H9 (cell line): ENCODE measurements at regions not wholly inside any gene's neighbourhood (a gene's known extent, or its start where the extent isn't known, plus 50 kb on each side); places are given as distances from the start of the nearest gene placed in this dataset.

Experiments used
- DNase-seq: peaks from one replicate; pipeline ENCODE4 v3.0.0-alpha.2; 2017
- H2AFZ ChIP-seq: one replicate; pipeline ENCODE4 v1.6.1; 2013; ENCODE audit warnings: mild to moderate bottlenecking, low read length, control low read depth, moderate library complexity
- H2AK5ac ChIP-seq: 2 replicates; pipeline ENCODE4 v1.6.1; 2013; ENCODE audit warnings: low read length, control low read depth, mixed read lengths; ENCODE audit not compliant: insufficient read length
- H2BK120ac ChIP-seq: one replicate; pipeline ENCODE4 v1.6.1; 2013; ENCODE audit warnings: low read depth, mild to moderate bottlenecking, low read length, control low read depth, inconsistent platforms; ENCODE audit not compliant: poor library complexity, severe bottlenecking
- H2BK12ac ChIP-seq: 2 replicates; pipeline ENCODE4 v1.6.1; 2013; ENCODE audit warnings: low read length, control low read depth, mixed read lengths, low read depth; ENCODE audit not compliant: insufficient read length
- H2BK15ac ChIP-seq: 2 replicates; pipeline ENCODE4 v1.6.1; 2013; ENCODE audit warnings: low read depth, low read length, control low read depth
- H2BK20ac ChIP-seq: one replicate; pipeline ENCODE4 v1.6.1; 2013; ENCODE audit warnings: low read depth, mild to moderate bottlenecking, low read length, control low read depth, inconsistent platforms; ENCODE audit not compliant: poor library complexity, severe bottlenecking
- H2BK5ac ChIP-seq: 2 replicates; pipeline ENCODE4 v1.6.1; 2013; ENCODE audit warnings: low read length, control low read depth, mixed read lengths; ENCODE audit not compliant: insufficient read length
- H3K14ac ChIP-seq: 2 replicates; pipeline ENCODE4 v1.6.1; 2013; ENCODE audit warnings: low read length, control low read depth; ENCODE audit not compliant: insufficient read depth
- H3K18ac ChIP-seq: 2 replicates; pipeline ENCODE4 v1.6.1; 2013; ENCODE audit warnings: low read depth, mild to moderate bottlenecking, mixed read lengths, low read length, control low read depth; ENCODE audit not compliant: insufficient read length
- H3K23ac ChIP-seq: 2 replicates; pipeline ENCODE4 v1.6.1; 2013; ENCODE audit warnings: low read length, control low read depth, mixed read lengths, low read depth; ENCODE audit not compliant: insufficient read length
- H3K23me2 ChIP-seq: 2 replicates; pipeline ENCODE4 v1.6.1; 2013; ENCODE audit warnings: low read depth, mild to moderate bottlenecking, mixed read lengths, low read length, control low read depth; ENCODE audit not compliant: insufficient read length, poor library complexity, severe bottlenecking
- H3K27ac ChIP-seq: 2 replicates; pipeline ENCODE4 v1.5.1; 2013; ENCODE audit warnings: low read length, control low read depth, mixed read lengths, low read depth; ENCODE audit not compliant: insufficient read length
- H3K27me3 ChIP-seq: 2 replicates; pipeline ENCODE4 v1.6.1; 2013; ENCODE audit warnings: low read length, control low read depth, inconsistent platforms; ENCODE audit not compliant: insufficient read depth
- H3K4ac ChIP-seq: 2 replicates; pipeline ENCODE4 v1.6.1; 2013; ENCODE audit warnings: low read depth, mild to moderate bottlenecking, control low read depth, inconsistent platforms, low read length, moderate library complexity
- H3K4me1 ChIP-seq: 2 replicates; pipeline ENCODE4 v1.6.1; 2013; ENCODE audit warnings: low read length, control low read depth, inconsistent platforms; ENCODE audit not compliant: insufficient read depth
- H3K4me2 ChIP-seq: 2 replicates; pipeline ENCODE4 v1.6.1; 2013; ENCODE audit warnings: low read length, control low read depth, mixed read lengths; ENCODE audit not compliant: insufficient read length, insufficient read depth
- H3K56ac ChIP-seq: 2 replicates; pipeline ENCODE4 v1.6.1; 2013; ENCODE audit warnings: low read depth, mild to moderate bottlenecking, mixed read lengths, low read length, control low read depth; ENCODE audit not compliant: insufficient read length
- H3K79me1 ChIP-seq: 2 replicates; pipeline ENCODE4 v1.6.1; 2013; ENCODE audit warnings: low read depth, mild to moderate bottlenecking, moderate library complexity, low read length, control low read depth, inconsistent platforms; ENCODE audit not compliant: insufficient read depth, poor library complexity, severe bottlenecking
- H3K79me2 ChIP-seq: 2 replicates; pipeline ENCODE4 v1.6.1; 2013; ENCODE audit warnings: low read length, control low read depth, inconsistent platforms; ENCODE audit not compliant: insufficient read depth
- H3K9ac ChIP-seq: 2 replicates; pipeline ENCODE4 v1.6.1; 2013; ENCODE audit warnings: low read length, control low read depth, mixed read lengths; ENCODE audit not compliant: insufficient read length; ENCODE audit errors: extremely low read depth
- H3K9me3 ChIP-seq: one replicate; pipeline ENCODE4 v1.6.1; 2013; ENCODE audit warnings: low read depth, low read length, inconsistent platforms; ENCODE audit not compliant: control insufficient read depth
- H3T11ph ChIP-seq: one replicate; pipeline ENCODE4 v1.6.1; 2013; ENCODE audit warnings: mild to moderate bottlenecking, low read length, control low read depth, inconsistent platforms
- H4K20me1 ChIP-seq: one replicate; pipeline ENCODE4 v1.6.1; 2013; ENCODE audit not compliant: control insufficient read depth, insufficient read length, insufficient read depth
- H4K5ac ChIP-seq: 2 replicates; pipeline ENCODE4 v1.6.1; 2013; ENCODE audit warnings: low read depth, mild to moderate bottlenecking, mixed read lengths, low read length, control low read depth; ENCODE audit not compliant: insufficient read length
- H4K8ac ChIP-seq: replicated peaks from 2 replicates; pipeline ENCODE4 v1.6.1; 2013; ENCODE audit warnings: low read length, control low read depth, mixed read lengths, low read depth; ENCODE audit not compliant: insufficient read length
- H4K91ac ChIP-seq: 2 replicates; pipeline ENCODE4 v1.6.1; 2013; ENCODE audit warnings: low read depth, mild to moderate bottlenecking, moderate library complexity, mixed read lengths, low read length, control low read depth; ENCODE audit not compliant: insufficient read length
- H3K27ac Mint-ChIP-seq, 3 experiments: 2 replicates in 2 of 3; 3 replicates in 1 of 3; pipeline ENCODE4 v1.8.0; 2020 to 2021; ENCODE audit warnings: mixed read lengths in 3 of 3, mild to moderate bottlenecking in 1 of 3, moderate library complexity in 1 of 3
- H3K27me3 Mint-ChIP-seq: 2 replicates; pipeline ENCODE4 v1.8.0; 2021; ENCODE audit warnings: low read depth, mild to moderate bottlenecking, moderate library complexity, mixed read lengths
- H3K36me3 Mint-ChIP-seq, 3 experiments: 2 replicates in 2 of 3; 3 replicates in 1 of 3; pipeline ENCODE4 v1.8.0; 2020 to 2021; ENCODE audit warnings: low read depth in 3 of 3, mixed read lengths in 3 of 3; ENCODE audit not compliant: insufficient read depth in 1 of 3
- H3K4me1 Mint-ChIP-seq, 2 experiments: 2 replicates each; pipeline ENCODE4 v1.8.0; 2020; ENCODE audit warnings: mixed read lengths in 2 of 2
- H3K4me3 Mint-ChIP-seq, 2 experiments: 2 replicates in 1 of 2; 3 replicates in 1 of 2; pipeline ENCODE4 v1.8.0; 2020 to 2021; ENCODE audit warnings: mild to moderate bottlenecking in 2 of 2, mixed read lengths in 2 of 2, moderate library complexity in 1 of 2
- H3K9me3 Mint-ChIP-seq, 2 experiments: 2 replicates in 1 of 2; 3 replicates in 1 of 2; pipeline ENCODE4 v1.8.0; 2020; ENCODE audit warnings: mild to moderate bottlenecking in 2 of 2, mixed read lengths in 2 of 2, moderate library complexity in 1 of 2
- WGBS: extraction: QIAGEN DNeasy Blood & Tissue Kit; methylation state at CpG from one replicate; pipeline ENCODE4 v1.1.7; 2013; ENCODE audit warnings: missing lambda C conversion rate, low lambda C conversion rate, mixed read lengths; ENCODE audit not compliant: insufficient read length; ENCODE audit errors: extremely low coverage; 5-methylcytosine and 5-hydroxymethylcytosine counted together
- TF ChIP-seq, protein P1 (sequence below): fragments of 200-600 bp; sonication (generic); conservative IDR thresholded peaks from 3 replicates; pipeline ENCODE4 v1.8.0; 2021; ENCODE audit warnings: antibody characterized with exemption, mild to moderate bottlenecking

DNA sequence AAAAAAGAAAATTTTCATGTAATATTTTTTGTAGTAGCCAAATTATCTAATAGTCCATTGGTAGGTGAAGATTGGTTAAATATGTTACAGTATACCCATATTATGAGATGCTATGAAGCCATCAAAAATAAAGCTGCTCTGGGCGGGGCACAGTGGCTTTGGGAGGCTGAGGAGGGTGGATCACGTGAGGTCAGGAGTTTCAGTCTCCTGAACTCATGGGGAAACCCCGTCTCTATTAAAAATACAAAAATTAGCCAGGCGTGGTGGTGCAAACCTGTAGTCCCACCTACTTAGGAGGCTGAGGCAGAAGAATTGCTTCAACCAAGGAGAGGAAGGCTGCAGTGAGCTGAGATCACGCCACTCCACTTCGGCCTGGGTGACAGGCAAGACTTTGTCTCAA lies 360.5 kb downstream of the KIF16B start:
- Histone ChIP-seq H4K91ac (no peak overlapping the region), H2BK120ac (no peak overlapping the region), H3K18ac (no peak overlapping the region), H3K56ac (no peak overlapping the region), H2AK5ac (no peak overlapping the region), H3K23me2 (no peaks in the 10 kb centered on the region), H3K79me1 (no peaks in the 10 kb centered on the region), H3K9ac (no peak overlapping the region), H3K4me1 (no peaks in the 10 kb centered on the region; the same call in 1 of the 2 replicates), H4K5ac (no peak overlapping the region), H4K8ac (no peak overlapping the region), H3K4ac (no peak overlapping the region), H4K20me1 (no peaks in the 10 kb centered on the region), H2BK20ac (no peak overlapping the region), H2AFZ (no peak overlapping the region), H3K14ac (no peak overlapping the region), H2BK5ac (no peak overlapping the region), H3K23ac (no peak overlapping the region), H3K27ac (no peak overlapping the region), H3K9me3 (no peaks in the 10 kb centered on the region), H3K79me2 (no peaks in the 10 kb centered on the region), H3T11ph (no peak overlapping the region), H3K4me2 (no peak overlapping the region), H2BK12ac (no peak overlapping the region), H3K27me3 (no peaks in the 10 kb centered on the region), H2BK15ac (no peak overlapping the region)
- TF ChIP-seq, protein P1, sequence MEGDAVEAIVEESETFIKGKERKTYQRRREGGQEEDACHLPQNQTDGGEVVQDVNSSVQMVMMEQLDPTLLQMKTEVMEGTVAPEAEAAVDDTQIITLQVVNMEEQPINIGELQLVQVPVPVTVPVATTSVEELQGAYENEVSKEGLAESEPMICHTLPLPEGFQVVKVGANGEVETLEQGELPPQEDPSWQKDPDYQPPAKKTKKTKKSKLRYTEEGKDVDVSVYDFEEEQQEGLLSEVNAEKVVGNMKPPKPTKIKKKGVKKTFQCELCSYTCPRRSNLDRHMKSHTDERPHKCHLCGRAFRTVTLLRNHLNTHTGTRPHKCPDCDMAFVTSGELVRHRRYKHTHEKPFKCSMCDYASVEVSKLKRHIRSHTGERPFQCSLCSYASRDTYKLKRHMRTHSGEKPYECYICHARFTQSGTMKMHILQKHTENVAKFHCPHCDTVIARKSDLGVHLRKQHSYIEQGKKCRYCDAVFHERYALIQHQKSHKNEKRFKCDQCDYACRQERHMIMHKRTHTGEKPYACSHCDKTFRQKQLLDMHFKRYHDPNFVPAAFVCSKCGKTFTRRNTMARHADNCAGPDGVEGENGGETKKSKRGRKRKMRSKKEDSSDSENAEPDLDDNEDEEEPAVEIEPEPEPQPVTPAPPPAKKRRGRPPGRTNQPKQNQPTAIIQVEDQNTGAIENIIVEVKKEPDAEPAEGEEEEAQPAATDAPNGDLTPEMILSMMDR: no peak
- Mint-ChIP-seq H3K4me3 (no peak overlapping the region), H3K27ac (no peak overlapping the region), H3K9me3 (no peaks in the 10 kb centered on the region; a peak in 1 of 5 replicates), H3K36me3 (no peaks in the 10 kb centered on the region), H3K4me1 (peaks cover 16 to 17% of the 10 kb centered on the region in 2 experiments), H3K27me3 (no peaks in the 10 kb centered on the region)
- DNase-seq: no peak
- no CpG with 5 or more reads among the region's 6 CpGs for WGBS
